GM21526 (cell line): ENCODE measurements at regions not wholly inside any gene's neighbourhood (a gene's known extent, or its start where the extent isn't known, plus 50 kb on each side); places are given as distances from the start of the nearest gene placed in this dataset.
"Not testable (repeated sequence)": the region's sequence is repeated elsewhere in the genome, so short reads cannot be mapped to it uniquely, and the experiment has no call there.

Experiments
- ATAC-seq: cut with Tn5 transposase; IDR thresholded peaks from one replicate; pipeline ENCODE4 v1.9.1; 2021; ENCODE audit warnings: moderate library complexity; ENCODE audit not compliant: unreplicated experiment, low FRiP score

DNA sequence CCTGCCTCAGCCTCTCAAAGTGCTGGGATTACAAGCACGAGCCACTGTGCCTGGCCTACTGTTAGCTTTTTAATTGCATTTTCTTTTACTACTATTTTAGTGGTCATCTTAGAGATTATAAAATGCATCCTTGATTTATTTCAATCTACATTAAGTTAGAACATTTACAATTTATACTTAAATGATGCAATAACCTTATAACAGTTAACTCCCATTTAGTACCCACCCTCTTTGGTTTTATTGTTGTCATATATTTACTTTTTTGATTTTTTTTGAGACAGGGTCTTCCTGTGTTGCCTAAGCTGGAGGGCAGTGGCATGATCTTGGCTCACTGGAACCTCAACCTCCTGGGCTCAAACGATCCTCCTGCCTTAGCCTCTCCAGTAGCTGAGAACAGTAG lies 77.3 kb downstream of the PPCDC start:
- no peak for ATAC-seq

GRCh38 chr15:75104804-75105557 lies 81.6 kb downstream of the PPCDC start:
- ATAC-seq: no peak

- no peak for ATAC-seq
Observed at GRCh38 chr15:75107516-75107907, 84.1 kb downstream of the PPCDC start.

DNA sequence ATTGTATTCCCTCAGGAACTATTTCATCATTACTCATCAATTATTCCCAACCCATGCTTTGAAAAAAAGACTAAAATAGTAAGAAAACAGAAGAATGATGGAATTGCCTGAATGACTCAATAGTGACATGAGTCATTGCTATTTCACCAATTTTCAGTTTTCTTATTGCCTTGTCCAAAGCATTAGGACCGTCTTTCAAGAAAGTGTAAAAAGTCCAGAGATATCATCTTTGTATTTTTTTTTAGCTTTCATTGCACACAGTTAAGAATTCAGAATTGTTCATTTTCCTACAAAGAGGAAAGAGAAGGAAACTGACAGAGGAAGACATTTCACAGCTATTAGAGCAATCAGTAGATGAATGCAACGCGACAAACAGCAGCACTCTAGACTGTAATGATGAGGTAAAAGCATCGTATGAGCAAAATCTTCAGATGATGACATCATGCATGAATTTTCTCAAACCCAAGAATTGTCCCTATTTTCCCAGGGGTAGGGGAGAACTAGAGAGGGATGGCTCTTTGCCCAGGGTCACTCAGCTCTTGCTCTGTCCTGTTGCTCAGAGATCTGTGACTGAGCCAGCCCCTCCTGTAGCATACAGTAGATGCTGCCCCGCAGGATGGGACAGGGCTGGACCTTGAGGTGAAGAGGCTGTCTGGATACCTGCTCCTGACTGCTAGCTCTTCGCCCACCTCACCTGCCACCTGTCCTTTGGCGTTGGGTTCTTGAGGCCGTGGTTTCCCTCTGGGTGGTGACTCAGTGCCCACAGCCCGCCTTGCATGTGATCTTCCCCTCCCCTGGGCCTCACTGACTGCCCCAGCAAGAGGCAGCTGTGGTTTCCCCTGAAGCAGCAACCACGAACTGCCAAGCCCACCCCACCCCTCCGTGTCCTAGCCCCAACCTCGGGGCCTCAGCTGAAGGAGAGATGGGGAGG lies 84.8 kb downstream of the PPCDC start:
- ATAC-seq: no peak

DNA sequence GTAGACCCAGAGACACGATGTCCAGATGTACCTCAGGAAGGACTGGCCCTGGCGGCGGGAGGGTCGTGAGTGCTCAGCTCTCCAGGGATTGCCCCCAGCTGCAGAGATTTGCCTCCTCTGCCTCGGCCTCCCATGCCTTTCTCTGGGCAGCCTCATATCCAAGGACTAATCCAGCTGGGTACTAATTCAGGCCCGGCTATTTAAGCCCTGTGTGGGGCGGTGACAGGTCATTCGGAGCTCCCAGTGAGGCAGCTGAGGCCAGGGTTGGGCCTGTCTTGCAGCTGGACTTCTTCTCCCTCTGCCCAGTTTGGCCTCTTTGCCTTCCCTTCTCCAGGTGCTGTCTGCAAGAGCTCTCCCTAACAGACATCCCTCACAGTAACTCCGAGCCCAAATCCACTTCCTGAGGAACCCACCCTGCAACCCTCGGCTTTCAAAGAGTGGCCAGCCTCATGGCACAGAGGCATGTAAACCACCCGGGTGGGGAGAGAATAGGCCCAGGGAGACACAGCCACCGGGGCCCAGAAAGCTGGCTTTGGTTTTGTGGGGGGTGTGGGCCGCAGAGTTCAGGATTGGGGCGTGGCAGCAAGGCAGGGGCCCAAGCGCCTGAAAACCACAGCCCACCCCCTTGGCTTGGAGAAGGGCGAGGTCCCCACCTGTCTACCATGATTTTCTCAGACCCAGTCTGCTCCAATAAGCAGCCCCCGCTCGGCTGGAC lies 85.8 kb downstream of the PPCDC start:
- no peak for ATAC-seq

GRCh38 chr15:75109736-75110130 lies 86.3 kb downstream of the PPCDC start:
- no peak for ATAC-seq

DNA sequence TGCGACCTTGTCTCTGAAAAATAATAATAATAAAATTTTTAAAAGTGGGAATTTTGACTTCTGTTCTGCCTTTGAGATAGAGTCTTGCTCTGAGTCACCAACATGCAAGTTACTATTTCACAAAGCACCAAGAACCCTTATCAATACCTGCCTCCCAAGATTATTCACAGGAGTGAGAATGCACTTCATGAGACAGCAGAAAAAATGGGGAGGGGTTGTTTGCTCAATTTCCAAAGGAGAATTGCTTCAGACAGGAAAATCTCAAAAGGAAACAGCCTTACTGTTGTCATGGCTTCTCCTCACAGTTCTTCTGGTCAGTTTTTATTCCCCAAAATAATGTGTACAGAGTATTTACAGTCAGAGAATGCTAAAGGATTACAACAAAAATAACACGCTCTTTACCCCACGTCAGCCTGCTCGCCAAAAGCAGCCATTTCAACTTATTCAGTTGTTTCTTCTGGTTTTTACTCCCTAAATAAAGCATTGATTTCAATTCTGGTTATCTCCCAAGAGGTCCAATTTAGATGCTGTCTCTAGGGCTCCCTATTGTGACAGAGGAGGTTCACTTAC lies 89.0 kb downstream of the PPCDC start:
- ATAC-seq: peak; percentile 14

- ATAC-seq: peak; percentile 60
Observed at GRCh38 chr15:75112848-75113492, 88.7 kb upstream of the C15orf39 start.

GRCh38 chr15:75114327-75114726 lies 87.4 kb upstream of the C15orf39 start:
- no peak for ATAC-seq

GRCh38 chr15:75114796-75115195 lies 86.9 kb upstream of the C15orf39 start:
- no peak for ATAC-seq

DNA sequence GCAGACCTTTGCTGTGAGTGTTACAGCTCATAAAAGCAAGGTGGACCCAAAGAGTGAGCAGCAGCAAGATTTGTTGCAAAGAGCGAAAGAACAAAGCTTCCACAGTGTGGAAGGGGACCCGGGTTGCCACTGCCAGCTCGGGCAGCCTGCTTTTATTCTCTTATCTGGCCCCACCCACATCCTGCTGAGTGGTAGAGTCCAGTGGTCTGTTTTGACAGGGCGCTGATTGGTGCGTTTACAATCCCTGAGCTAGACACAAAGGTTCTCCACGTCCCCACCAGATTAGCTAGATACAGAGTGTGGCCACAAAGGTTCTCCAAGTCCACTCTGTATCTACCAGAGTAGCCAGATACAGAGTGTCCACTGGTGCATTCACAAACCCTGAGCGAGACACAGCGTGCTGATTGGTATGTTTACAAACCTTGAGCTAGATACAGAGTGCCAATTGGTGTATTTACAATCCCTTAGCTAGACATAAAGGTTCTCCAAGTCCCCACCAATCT lies 86.2 kb upstream of the C15orf39 start:
- not testable (repeated sequence) for ATAC-seq

DNA sequence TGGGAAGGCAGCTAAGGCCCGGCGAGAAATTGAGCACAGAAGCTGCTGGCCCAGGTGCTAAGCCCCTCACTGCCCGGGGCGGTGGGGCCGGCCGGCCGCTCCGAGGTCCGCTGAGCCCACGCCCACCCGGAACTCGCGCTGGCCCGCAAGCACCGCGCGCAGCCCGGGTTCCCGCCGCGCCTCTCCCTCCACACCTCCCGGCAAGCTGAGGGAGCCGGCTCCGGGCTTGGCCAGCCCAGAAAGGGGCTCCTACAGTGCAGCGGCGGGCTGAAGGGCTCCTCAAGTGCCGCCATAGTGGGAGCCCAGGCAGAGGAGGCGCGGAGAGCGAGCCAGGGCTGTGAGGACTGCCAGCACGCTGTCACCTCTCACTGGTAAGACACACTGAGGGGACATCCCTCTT lies 85.5 kb upstream of the C15orf39 start:
- ATAC-seq: not testable (repeated sequence)

- no peak for ATAC-seq
Observed at GRCh38 chr15:75117993-75118392, 83.7 kb upstream of the C15orf39 start.

- ATAC-seq: not testable (repeated sequence)
Observed at GRCh38 chr15:75119312-75119711, 82.4 kb upstream of the C15orf39 start.

- ATAC-seq: no peak
Observed at GRCh38 chr15:75121491-75121890, 80.2 kb upstream of the C15orf39 start.

DNA sequence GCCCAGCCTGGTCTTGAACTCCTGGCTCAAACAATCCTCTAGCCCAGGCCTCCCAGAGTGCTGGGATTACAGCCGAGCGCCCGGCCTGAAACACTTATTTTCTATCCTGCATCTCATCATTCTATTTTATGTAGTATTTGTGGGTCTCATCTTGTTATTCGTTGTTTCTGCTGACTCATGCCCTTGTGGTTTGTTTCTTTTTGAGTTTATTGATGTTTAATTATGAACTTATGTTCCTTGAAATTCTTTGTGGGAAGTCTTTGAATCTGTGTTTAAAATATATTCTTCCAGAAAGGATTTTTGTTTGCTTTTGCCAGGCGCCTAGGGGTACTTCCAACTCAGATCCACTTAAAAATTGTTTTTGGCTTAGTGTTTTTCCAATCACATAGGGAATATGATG lies 78.3 kb upstream of the C15orf39 start:
- ATAC-seq: no peak

DNA sequence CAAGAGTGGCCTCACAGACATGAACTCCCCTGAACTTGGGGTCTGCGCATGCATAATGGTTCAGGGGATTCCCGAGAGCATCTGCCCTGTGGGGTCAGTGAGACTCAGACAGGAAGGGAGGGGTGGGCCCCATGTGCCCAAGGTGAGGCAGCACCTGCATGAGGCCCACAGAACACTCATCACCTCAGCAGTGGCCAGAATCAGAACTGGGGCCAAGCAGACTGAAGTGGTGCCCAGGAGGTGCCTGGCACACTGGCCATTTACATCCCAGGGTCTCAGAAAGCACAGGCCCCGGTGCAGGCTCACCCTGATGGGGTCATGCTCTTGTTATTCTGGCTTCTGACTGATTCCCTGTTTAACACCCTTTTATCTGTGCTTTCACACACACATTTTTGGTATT lies 77.4 kb upstream of the C15orf39 start:
- not testable (repeated sequence) for ATAC-seq

GRCh38 chr15:75125935-75126334 lies 75.7 kb upstream of the C15orf39 start:
- ATAC-seq: no peak

DNA sequence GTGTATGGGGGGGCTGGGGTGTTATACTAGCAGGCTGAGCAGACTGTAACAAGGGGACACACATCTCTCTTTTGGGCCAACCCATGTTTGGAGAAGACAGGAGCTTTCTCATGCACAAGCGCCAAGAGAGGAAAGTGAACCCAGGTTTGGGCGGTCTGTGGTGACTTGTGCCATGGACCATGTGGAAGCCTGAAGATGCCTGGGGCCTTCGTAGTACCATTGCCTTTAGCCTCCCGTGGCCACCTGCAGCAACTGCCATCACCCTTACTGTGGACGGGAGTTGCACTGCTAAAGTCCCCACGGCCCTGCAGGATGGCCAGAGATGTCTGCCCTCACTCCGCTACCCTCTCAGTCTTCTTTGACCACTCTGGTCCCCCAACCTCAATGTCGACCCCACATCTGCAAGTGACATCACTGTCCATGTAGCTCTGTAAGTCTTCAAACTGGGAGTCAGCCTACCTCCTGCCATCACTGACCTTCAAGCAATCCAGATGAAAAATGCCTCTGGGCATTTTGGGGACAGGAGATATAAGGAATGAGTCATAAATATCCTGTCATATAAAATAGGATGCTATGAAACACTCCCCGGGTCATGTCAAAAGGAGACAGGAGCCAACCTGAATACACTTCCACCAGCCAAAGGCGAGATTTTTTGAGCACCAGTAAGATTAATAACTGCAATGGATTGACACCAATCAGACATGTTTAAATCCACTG lies 74.7 kb upstream of the C15orf39 start:
- no peak for ATAC-seq
